MM.1S (cell line): ENCODE measurements at regions not wholly inside any gene's neighbourhood (a gene's known extent, or its start where the extent isn't known, plus 50 kb on each side); places are given as distances from the start of the nearest gene placed in this dataset.
"Not testable (repeated sequence)": the region's sequence is repeated elsewhere in the genome, so short reads cannot be mapped to it uniquely, and the experiment has no call there.

Experiments used
- EZH2 ChIP-seq: fragments of 300-600 bp; sonication (generic); optimal IDR thresholded peaks from 2 replicates; pipeline ENCODE3; 2017; ENCODE audit warnings: low read depth, mild to moderate bottlenecking, antibody characterized with exemption, low read length, mixed read lengths
- EZH2phosphoT487 ChIP-seq: fragments of 300-600 bp; sonication (generic); IDR thresholded peaks from 2 replicates; pipeline ENCODE4 v1.6.1; 2018; ENCODE audit warnings: antibody characterized with exemption, low read length
- TF ChIP-seq, protein P1 (sequence below): fragments of 300-600 bp; sonication (generic); IDR thresholded peaks from 2 replicates; pipeline ENCODE4 v1.5.1; 2016; ENCODE audit warnings: antibody characterized with exemption, low read length, mixed read lengths

DNA sequence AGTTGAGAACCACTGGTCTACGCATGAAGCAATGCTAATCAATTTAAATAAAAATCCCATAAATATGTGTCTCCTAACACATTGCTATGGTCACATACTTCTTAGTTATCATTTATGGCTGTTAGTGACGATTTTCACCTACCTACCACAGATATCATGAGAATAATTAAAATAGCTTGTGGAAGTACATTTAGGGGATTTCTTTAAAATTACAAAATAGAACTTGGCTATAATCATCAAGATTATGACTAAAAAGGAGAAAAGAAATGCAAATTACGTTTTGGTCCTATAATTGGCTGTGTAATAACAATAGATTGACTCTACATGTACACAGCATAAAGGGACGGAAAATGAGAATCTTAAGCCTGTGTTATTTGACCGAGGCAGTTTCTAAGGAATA is 581.4 kb downstream of the PRIM2 start:
- TF ChIP-seq, protein P1, sequence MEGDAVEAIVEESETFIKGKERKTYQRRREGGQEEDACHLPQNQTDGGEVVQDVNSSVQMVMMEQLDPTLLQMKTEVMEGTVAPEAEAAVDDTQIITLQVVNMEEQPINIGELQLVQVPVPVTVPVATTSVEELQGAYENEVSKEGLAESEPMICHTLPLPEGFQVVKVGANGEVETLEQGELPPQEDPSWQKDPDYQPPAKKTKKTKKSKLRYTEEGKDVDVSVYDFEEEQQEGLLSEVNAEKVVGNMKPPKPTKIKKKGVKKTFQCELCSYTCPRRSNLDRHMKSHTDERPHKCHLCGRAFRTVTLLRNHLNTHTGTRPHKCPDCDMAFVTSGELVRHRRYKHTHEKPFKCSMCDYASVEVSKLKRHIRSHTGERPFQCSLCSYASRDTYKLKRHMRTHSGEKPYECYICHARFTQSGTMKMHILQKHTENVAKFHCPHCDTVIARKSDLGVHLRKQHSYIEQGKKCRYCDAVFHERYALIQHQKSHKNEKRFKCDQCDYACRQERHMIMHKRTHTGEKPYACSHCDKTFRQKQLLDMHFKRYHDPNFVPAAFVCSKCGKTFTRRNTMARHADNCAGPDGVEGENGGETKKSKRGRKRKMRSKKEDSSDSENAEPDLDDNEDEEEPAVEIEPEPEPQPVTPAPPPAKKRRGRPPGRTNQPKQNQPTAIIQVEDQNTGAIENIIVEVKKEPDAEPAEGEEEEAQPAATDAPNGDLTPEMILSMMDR: not testable (repeated sequence)
- not testable (repeated sequence) for TF ChIP-seq EZH2, EZH2phosphoT487
